HCT116 (cell line): ENCODE measurements at regions not wholly inside any gene's neighbourhood (a gene's known extent, or its start where the extent isn't known, plus 50 kb on each side); places are given as distances from the start of the nearest gene placed in this dataset.
A peak's percentile ranks its signal among the peaks of the same experiment; 100 is the strongest.

Source experiments
- ATAC-seq: fragments of 200-7000 bp; cut with Tn5 transposase; 2 replicates; pipeline ENCODE4 v1.9.1; 2020; ENCODE audit warnings: mild to moderate bottlenecking, moderate library complexity
- BruUV-seq: library from RNA; stranded (reverse); fragments of 400-500 nt; replicated peaks from 2 replicates; lab custom pipeline; 2021; lab: Mats Ljungman, UMichigan
- CTCF ChIA-PET: fragments of 300-600 bp; sonication (Branson Sonifier 250); formaldehyde crosslinking; loops from one replicate; lab custom pipeline; 2021; ENCODE audit warnings: antibody characterized with exemption; lab: Charles Lee
- POLR2A ChIA-PET: fragments of 300-600, 350-600 bp; sonication (Branson Sonifier 250); formaldehyde crosslinking; loops from one replicate; lab custom pipeline; 2021; ENCODE audit warnings: antibody characterized with exemption; lab: Charles Lee
- RAD21 ChIA-PET, 2 experiments: fragments of 300-600 bp; sonication (Branson Sonifier 250); formaldehyde crosslinking; loops; one replicate each; lab custom pipeline; 2023; ENCODE audit warnings: low total read pairs in 2 of 2; ENCODE audit not compliant: uncharacterized antibody in 2 of 2, unreplicated experiment in 2 of 2, low non-redundant PET in 1 of 2; lab: Charles Lee
- DNase-seq: peaks from one replicate; pipeline ENCODE4 v3.0.0-alpha.2; 2010; ENCODE audit warnings: low read depth, low spot score
- H2AFZ ChIP-seq: fragments of 200-600 bp; shearing (Covaris generic), sonication (generic); 2 replicates; pipeline ENCODE4 v1.6.1; 2017; ENCODE audit warnings: low read depth, mixed run types, mixed read lengths, antibody characterized with exemption, low read length; ENCODE audit not compliant: poor library complexity, severe bottlenecking
- H3K27ac ChIP-seq: 2 replicates; pipeline ENCODE4 v1.5.1; 2012; ENCODE audit warnings: low read depth, low read length
- H3K27me3 ChIP-seq: fragments of 200-600 bp; sonication (generic); 2 replicates; pipeline ENCODE4 v1.6.1; 2016; ENCODE audit warnings: mixed run types, low read length, mixed read lengths; ENCODE audit not compliant: insufficient read depth
- H3K36me3 ChIP-seq, 2 experiments: fragments of 200-500 bp in 1 of 2; fragments of 200-600 bp in 1 of 2; sonication (Bioruptor generic) in 1 of 2; sonication (generic) in 1 of 2; 2 replicates each; pipeline versions ENCODE4 v1.5.1 to v1.6.1; 2014 to 2016; ENCODE audit warnings: low read length in 2 of 2, inconsistent platforms in 1 of 2, mixed read lengths in 1 of 2, mixed run types in 1 of 2; ENCODE audit not compliant: insufficient read depth in 2 of 2, control insufficient read depth in 1 of 2
- H3K4me1 ChIP-seq, 2 experiments: fragments of 200-600 bp in 1 of 2; sonication (generic) in 1 of 2; 2 replicates each; pipeline versions ENCODE4 v1.5.1 to v1.6.1; 2012 to 2017; ENCODE audit warnings: low read length in 2 of 2, inconsistent platforms in 1 of 2, mild to moderate bottlenecking in 1 of 2, mixed read lengths in 1 of 2, mixed run types in 1 of 2, moderate library complexity in 1 of 2; ENCODE audit not compliant: insufficient read depth in 2 of 2, control insufficient read depth in 1 of 2
- H3K4me2 ChIP-seq: fragments of 200-600 bp; sonication (generic); 2 replicates; pipeline ENCODE4 v1.6.1; 2017; ENCODE audit warnings: mixed run types, low read length, mixed read lengths
- H3K4me3 ChIP-seq, 2 experiments: fragments of 200-600 bp in 1 of 2; sonication (generic) in 1 of 2; replicated peaks in 1 of 2; 2 replicates each; pipeline ENCODE4 v1.5.1; 2011 to 2016; ENCODE audit warnings: low read length in 2 of 2, control low read depth in 1 of 2, low read depth in 1 of 2, mild to moderate bottlenecking in 1 of 2, mixed read lengths in 1 of 2, mixed run types in 1 of 2
- H3K79me2 ChIP-seq: fragments of 200-600 bp; sonication (generic); 2 replicates; pipeline ENCODE4 v1.6.1; 2017; ENCODE audit warnings: mild to moderate bottlenecking, mixed run types, low read length, moderate library complexity, mixed read lengths; ENCODE audit not compliant: insufficient read depth
- H3K9ac ChIP-seq: fragments of 200-600 bp; sonication (generic); 2 replicates; pipeline ENCODE4 v1.6.1; 2016; ENCODE audit warnings: low read length, mixed read lengths
- H3K9me2 ChIP-seq: fragments of 200-600 bp; sonication (generic), shearing (Covaris generic); 2 replicates; pipeline ENCODE4 v1.6.1; 2017; ENCODE audit warnings: mixed run types, mild to moderate bottlenecking, moderate library complexity; ENCODE audit not compliant: insufficient read depth
- H3K9me3 ChIP-seq, 2 experiments: fragments of 200-500 bp in 1 of 2; fragments of 200-600 bp in 1 of 2; sonication (Bioruptor generic) in 1 of 2; sonication (generic) in 1 of 2; 2 replicates each; pipeline ENCODE4 v1.6.1; 2014 to 2017; ENCODE audit warnings: low read length in 2 of 2, mixed read lengths in 2 of 2, inconsistent platforms in 1 of 2, low read depth in 1 of 2, mild to moderate bottlenecking in 1 of 2, mixed run types in 1 of 2, moderate library complexity in 1 of 2; ENCODE audit not compliant: control insufficient read depth in 1 of 2, insufficient read depth in 1 of 2
- H4K20me1 ChIP-seq: fragments of 200-600 bp; sonication (generic), shearing (Covaris generic); 2 replicates; pipeline ENCODE4 v1.6.1; 2017; ENCODE audit warnings: mixed run types, mild to moderate bottlenecking, moderate library complexity; ENCODE audit not compliant: insufficient read depth
- ATF3 ChIP-seq: IDR thresholded peaks from 2 replicates; pipeline ENCODE4 v1.6.1; 2012
- CBX3 ChIP-seq: IDR thresholded peaks from 2 replicates; pipeline ENCODE4 v1.6.1; 2012; ENCODE audit warnings: low read depth
- CEBPB ChIP-seq: IDR thresholded peaks from 2 replicates; pipeline ENCODE4 v1.6.1; 2012; ENCODE audit warnings: low read depth
- CTCF ChIP-seq, 3 experiments: fragments of 200-600 bp in 1 of 3; sonication (generic) in 1 of 3; IDR thresholded peaks in 2 of 3; conservative IDR thresholded peaks in 1 of 3; 2 replicates each; pipeline ENCODE4 v1.5.1; 2012 to 2017; ENCODE audit warnings: low read depth in 2 of 3, low read length in 2 of 3, antibody characterized with exemption in 1 of 3, borderline replicate concordance in 1 of 3, control low read depth in 1 of 3, mild to moderate bottlenecking in 1 of 3, mixed read lengths in 1 of 3, mixed run types in 1 of 3, moderate library complexity in 1 of 3; ENCODE audit not compliant: insufficient read depth in 1 of 3
- EGR1 ChIP-seq: IDR thresholded peaks from 2 replicates; pipeline ENCODE4 v1.6.1; 2012; ENCODE audit warnings: low read depth
- ELF1 ChIP-seq: IDR thresholded peaks from 2 replicates; pipeline ENCODE4 v1.6.1; 2012; ENCODE audit warnings: low read depth, borderline replicate concordance
- EZH2 ChIP-seq: fragments of 200-600 bp; sonication (generic); IDR thresholded peaks from 2 replicates; pipeline ENCODE4 v1.6.1; 2017; ENCODE audit warnings: antibody characterized with exemption, mixed run types
- EZH2phosphoT487 ChIP-seq: fragments of 200-600 bp; IDR thresholded peaks from 2 replicates; pipeline ENCODE4 v1.6.1; 2018; ENCODE audit warnings: antibody characterized with exemption, borderline replicate concordance
- FOSL1 ChIP-seq: IDR thresholded peaks from 2 replicates; pipeline ENCODE4 v1.6.1; 2012; ENCODE audit warnings: low read depth
- MAX ChIP-seq: IDR thresholded peaks from 2 replicates; pipeline ENCODE4 v1.6.1; 2012
- POLR2A ChIP-seq: IDR thresholded peaks from 2 replicates; pipeline ENCODE4 v1.7.0; 2011; ENCODE audit warnings: borderline replicate concordance; ENCODE audit not compliant: insufficient read depth, insufficient read length; ENCODE audit errors: extremely low read depth
- POLR2AphosphoS5 ChIP-seq: IDR thresholded peaks from 2 replicates; pipeline ENCODE4 v1.6.1; 2011; ENCODE audit warnings: mild to moderate bottlenecking, low read depth, low read length, moderate library complexity
- RAD21 ChIP-seq: IDR thresholded peaks from 2 replicates; pipeline ENCODE4 v1.6.1; 2012; ENCODE audit warnings: low read depth, mild to moderate bottlenecking
- SRF ChIP-seq: IDR thresholded peaks from 2 replicates; pipeline ENCODE4 v1.6.1; 2012; ENCODE audit warnings: low read depth
- TCF7L2 ChIP-seq: IDR thresholded peaks from 2 replicates; pipeline ENCODE4 v1.7.0; 2011; ENCODE audit warnings: borderline replicate concordance, inconsistent platforms; ENCODE audit not compliant: insufficient read depth, insufficient read length; ENCODE audit errors: extremely low read depth
- ZBTB33 ChIP-seq: IDR thresholded peaks from 2 replicates; pipeline ENCODE4 v1.6.1; 2011; ENCODE audit warnings: mild to moderate bottlenecking, low read length, moderate library complexity; ENCODE audit not compliant: insufficient replicate concordance; ENCODE audit errors: extremely low read depth
- ZNF274 ChIP-seq: fragments of 200-500 bp; sonication (Bioruptor generic); IDR thresholded peaks from 2 replicates; pipeline ENCODE4 v1.6.1; 2014; ENCODE audit warnings: mild to moderate bottlenecking, low read depth, low read length, inconsistent platforms
- intact Hi-C: fragments of 100-400 bp; cut with micrococcal nuclease; formaldehyde crosslinking; loops from 2 replicates; pipeline ENCODE4 v1.10.0; 2022

GRCh38 chr5:117326997-117327396 lies 752.4 kb upstream of the SEMA6A start (continued):
- no peak for TF ChIP-seq ZBTB33
- TF ChIP-seq CEBPB: no peak
- no peak for TF ChIP-seq POLR2A
- TF ChIP-seq SRF: no peak
- TF ChIP-seq EZH2: no peak
- no peak for TF ChIP-seq FOSL1
- TF ChIP-seq ZNF274: no peak
- no peak for TF ChIP-seq ATF3
- no peak for TF ChIP-seq POLR2AphosphoS5
- no peak for TF ChIP-seq EZH2phosphoT487

- no TSS peak for BruUV-seq
- ChIA-PET CTCF (no interaction called here), RAD21 (no interaction called here), POLR2A (no interaction called here)
- Histone ChIP-seq H3K9me3 (no peaks in the 10 kb centered on the region), H3K27ac (no peak overlapping the region), H3K9me2 (no peaks in the 10 kb centered on the region), H3K9ac (no peak overlapping the region), H3K4me3 (no peak overlapping the region), H2AFZ (no peak overlapping the region), H3K4me2 (no peak overlapping the region), H4K20me1 (no peaks in the 10 kb centered on the region), H3K27me3 (no peaks in the 10 kb centered on the region), H3K36me3 (no peaks in the 10 kb centered on the region), H3K79me2 (no peaks in the 10 kb centered on the region), H3K4me1 (no peaks in the 10 kb centered on the region)
- ATAC-seq: peak; percentile 72; the same call in 1 of the 2 replicates
- intact Hi-C loops: no loop called here
- peak; percentile 16 for DNase-seq
- TF ChIP-seq POLR2A (no peak), ELF1 (no peak), CTCF (IDR thresholded peaks at IDR 0.05 in 2 of 3, conservative IDR thresholded peaks at IDR 0.05 in 1 of 3; ENCODE audit: borderline replicate concordance in 1 of 3, insufficient read depth in 1 of 3, low read depth in 2 of 3, low read length in 2 of 3) (peak in 2 of 3 experiments; percentile 36 to 55; a peak in 4 of 6 replicates), EGR1 (no peak), MAX (no peak), RAD21 (0 out of 2 replicates have a peak, but pooled peaks have one; percentile 7), CBX3 (no peak), ATF3 (no peak), TCF7L2 (no peak)
Observed at GRCh38 chr5:117318528-117318927, 743.9 kb upstream of the SEMA6A start.
